ENCODE measurements at regions not wholly inside any gene's neighbourhood (a gene's known extent, or its start where the extent isn't known, plus 50 kb on each side); places are given as distances from the start of the nearest gene placed in this dataset.
"Not testable (repeated sequence)": the region's sequence is repeated elsewhere in the genome, so short reads cannot be mapped to it uniquely, and the experiment has no call there.

DNA sequence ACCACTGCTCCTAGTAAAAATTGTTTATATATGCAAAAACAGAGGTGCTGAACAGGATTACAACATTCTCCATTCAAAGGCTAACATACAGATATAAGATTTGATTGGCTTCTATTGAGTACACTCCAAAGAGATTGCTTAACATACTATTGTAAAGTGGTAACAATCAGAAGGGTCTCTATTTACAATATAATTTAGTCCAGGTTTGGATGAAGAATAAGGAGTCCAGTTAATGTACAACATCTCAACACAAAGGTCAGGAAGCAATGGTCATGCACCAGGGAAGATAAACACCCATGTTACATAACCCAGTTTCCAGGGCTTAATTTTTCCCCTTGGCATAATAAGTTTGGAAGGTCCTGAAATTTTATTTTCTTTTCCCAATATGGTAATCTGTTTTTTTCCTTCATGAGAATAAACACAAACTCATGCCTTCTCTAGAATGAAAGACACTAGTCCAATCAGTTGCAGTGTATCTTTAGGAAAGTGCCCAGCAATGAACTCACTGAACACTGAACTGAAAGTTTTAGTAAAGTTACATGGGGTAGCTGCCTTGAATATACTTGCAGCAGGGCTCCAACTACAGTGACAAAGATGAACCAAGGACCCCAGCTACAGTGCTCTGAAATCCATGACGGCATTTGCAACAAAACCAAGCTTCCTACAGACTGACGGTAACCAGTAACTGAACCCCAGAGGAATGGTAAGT is 255.3 kb upstream of the GJE1 start:
- peak; percentile 70 for FAIRE-seq

DNA sequence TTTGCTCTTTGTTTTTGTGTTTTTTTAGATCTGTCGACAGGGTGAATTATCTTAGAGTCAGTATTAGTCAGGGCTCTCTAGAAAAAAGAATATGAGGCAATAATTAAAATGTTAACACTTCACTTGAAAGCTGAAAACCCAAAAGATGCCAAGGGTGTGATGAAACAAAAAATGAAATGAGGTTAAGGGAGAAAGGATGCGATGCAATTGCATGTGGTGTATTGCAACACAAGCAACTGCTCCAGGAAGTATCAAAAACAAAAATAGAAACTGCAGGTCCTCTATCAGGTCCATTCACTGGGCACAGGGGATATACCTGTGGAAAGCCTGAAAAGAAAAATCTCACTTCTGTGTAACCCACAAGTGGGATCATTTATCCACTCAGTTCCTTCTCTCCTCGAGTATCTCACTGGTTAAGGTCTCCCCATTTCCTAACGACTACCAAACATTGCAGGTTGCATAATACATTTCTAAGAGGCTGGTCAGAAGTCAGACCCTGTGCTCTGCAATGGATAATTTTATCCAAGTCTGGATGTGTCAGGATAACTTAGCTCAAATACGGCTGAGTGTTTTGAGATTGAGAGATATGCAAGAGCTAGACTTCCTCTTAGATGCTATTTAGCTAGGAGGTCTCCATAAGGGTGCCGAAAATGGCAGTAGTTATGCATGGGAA is 257.7 kb upstream of the GJE1 start:
- no peak for FAIRE-seq

DNA sequence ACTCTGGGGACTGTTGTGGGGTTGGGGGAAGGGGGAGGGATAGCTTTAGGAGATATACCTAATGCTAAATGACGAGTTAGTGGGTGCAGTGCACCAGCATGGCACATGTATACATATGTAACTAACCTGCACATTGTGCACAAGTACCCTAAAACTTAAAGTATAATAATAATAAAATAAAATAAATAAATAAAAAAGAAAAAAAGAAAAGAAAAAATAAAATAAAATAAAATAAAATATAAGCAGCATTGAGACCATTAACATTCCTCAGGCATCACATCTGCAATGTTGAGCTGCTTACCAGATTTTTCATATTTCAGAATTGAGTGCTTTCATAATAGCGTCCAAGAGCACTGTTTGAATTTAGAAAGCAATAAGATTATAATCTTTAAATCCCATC is 263.2 kb upstream of the GJE1 start:
- not testable (repeated sequence) for FAIRE-seq

DNA sequence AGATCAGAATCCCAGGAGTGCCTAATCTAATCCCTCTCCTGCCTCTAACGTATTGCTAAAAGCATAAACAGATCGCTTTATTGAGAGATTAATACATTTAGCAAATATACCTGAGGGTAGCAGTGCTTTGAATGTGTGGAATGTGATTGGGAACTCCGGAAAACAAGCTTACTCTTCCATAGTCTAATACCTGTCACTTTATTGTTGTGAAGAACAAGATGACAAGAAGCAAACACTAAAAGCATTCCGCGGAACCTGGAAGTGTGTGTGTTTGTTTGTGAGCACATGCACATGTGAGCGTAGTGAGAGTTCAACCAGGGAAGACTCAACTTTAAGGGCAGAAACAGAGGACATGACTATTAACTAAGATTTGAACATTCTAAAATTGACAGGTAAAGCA is 265.0 kb upstream of the GJE1 start:
- FAIRE-seq = no peak

DNA sequence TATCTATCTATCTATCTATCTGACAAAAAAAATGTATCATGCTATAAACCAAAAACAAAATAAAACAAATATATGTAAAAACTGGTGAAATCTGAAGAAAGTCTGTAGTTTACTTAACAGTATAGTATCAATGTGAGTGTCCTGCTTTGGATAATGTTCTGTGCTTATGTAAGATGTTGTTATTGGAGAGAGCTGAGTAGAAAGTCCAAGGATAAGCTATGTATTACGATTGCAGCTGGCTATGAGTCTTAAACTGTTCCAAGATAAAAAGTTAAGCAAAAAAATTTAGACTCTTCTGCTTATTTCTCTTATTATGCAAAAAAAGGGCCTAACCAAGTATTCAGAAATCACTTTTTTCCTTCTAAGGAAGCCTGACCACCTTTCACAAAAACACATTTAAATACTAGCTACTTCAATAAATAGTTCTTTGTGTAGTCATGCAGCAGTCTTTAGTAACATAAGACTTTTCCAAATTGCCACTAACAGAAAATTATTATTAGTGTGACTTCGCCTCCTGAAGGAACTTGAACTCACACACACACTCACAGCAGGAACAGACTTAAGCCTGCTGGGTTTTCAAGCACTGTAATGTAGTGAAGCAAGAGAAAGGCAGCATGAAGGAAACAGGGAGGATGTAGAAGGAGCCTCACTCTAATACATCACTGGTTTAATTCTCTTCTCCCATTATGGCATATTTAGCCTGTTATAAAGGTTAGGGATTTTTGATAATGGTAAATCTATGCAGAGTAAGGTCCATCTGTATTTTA is 265.8 kb upstream of the GJE1 start:
- FAIRE-seq = no peak

DNA sequence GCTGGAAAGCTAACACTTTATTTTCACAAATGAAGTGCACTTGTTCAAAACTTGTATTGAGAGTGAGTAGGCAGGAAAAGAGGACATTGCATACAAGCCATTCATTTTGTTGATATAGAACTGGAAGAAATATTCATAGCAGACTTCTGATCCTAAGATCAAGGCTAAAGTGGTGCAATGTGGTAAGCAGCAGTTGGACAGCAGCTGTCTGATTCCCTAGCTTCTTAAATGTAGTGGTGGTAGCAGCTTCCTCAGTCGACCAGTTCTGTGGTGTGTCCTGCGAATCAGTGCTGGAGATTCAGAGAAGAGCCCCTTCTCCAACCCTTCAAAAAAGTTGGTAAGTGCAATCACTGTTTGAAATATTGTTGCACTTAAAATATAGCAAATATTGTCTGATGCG is 281.7 kb upstream of the GJE1 start:
- FAIRE-seq = no peak

DNA sequence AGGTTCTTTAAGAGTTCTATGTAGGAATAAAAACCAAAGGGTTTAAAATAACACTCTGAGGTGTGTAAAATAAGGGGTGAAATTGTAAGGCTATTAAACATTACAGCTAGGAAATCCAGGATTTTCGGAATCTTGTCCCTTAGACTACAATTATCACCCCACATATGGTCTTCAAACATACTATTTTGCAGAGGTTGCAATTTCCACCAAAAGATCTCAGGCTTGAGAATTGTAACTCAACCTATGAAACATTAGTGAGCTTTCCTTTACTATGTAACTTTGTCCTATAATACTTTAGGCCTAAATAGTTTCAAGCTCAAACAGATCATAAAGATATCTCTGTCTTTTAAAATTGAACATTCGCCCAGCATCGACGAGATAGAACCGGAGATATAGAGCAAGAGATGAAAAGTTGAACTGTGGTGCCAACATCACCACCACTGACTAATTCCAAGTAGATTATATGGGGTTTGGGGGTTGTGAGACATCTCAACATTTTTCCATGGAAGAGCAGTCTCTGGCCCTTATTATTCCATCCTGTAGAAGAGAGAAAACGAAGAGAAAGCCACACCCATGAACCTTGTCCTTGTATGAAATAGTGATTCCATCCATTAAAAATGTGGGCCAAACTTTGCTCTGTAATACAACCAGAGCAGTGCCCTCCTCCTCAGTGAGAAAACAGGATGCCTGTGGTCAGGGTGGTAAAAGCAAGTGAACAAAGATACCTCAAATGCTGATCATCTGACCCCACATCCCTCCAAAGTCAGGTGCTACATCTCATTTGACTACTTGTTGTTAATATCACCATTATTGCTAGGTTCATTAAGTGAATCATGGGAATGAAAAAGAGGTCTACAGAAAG is 284.5 kb upstream of the GJE1 start:
- FAIRE-seq = no peak

DNA sequence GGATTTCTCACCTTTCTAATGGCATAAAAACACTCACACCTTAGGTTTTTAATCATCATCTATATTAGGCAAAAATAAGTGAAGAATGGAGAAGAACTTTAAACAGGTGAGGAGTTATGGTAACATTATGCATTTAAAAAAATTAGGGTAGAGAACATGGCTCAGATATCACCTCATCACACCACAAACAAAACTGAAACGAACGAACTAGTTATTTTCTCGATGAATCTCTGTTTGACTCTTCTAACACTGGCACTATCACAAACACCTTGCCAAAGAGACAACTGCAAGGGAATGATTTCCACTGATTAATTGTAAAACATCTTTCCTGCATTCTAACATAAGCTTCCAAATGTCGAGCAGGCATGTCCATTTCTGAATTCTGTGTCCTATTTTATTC is 286.1 kb upstream of the GJE1 start:
- no peak for FAIRE-seq

DNA sequence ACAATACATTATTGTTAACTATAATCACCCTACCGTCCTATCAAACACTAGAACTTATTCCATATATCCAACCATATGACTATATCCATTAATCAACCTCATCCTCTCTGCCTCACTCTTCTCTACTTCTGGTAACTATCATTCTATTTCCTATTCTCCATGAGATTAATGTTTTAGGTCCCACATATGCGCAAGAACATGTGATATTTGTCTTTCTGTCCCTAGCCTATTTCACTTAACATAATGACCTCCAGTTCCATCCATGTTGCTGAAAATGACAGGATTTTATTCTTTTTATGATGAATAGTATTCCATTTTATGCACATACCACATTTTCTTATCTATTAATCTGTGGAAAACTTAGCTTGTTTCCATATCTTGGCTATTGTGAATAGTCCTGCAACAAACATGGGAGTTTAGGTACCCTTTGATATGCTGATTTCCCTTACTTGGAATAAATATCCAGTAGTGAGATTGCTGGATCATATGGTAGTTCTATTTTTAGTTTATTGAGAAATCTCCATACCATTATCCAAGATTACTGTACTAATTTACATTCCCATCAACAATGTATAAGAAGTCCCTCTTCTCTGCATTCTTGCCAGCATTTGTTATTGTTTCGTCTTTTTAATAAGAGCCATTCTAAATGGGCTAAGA is 289.4 kb upstream of the GJE1 start:
- FAIRE-seq = no peak

DNA sequence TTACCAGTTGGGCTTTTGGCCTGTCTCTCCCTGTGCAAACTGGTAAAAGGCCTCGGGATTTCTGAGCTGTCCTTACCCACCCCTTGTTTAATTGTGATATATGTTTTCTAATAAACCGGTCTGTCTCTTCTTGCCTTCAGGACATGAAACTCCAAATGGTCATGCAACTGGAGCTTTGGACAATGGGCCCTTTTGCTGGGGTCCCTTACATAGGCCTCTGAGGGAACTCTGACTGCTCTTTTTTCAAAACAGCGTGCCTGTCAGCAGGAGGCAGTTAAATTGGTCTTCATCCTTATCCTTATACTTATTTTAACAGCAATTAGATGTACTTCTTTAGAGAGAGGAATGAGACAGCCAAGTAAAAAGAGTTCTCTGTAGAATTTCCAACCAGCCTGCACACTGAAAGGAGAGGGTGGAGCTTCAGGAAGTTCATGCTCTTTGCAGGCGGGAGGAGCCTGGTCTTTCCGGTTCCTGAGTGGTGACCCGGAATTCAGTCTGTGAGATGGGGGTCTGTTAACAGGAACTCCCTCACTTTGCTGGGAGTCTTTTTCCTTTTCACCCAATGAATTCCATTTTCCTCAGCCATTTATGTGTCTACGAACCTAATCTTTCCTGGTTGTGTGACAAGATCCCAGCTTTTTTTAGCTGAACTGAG is 299.6 kb upstream of the GJE1 start:
- FAIRE-seq = no peak

DNA sequence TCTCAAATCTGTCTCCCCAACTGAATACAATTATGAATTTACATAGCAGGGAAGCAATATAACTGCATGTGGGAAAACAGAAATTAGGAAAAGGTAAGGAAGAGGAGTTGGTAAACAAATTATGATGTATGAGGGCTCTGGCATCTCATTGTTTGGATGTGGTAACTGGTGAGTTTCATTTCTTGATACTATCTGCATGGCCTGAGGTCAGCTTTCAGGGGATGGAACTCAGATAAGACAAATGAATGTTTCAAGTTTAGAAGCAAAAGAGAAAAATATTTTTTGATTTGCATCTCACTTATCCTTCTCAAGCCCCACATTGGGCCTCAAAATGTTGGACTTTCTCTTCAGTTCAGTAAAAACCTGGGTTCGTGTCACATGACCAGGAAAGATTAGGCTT is 302.2 kb upstream of the GJE1 start:
- FAIRE-seq = no peak

DNA sequence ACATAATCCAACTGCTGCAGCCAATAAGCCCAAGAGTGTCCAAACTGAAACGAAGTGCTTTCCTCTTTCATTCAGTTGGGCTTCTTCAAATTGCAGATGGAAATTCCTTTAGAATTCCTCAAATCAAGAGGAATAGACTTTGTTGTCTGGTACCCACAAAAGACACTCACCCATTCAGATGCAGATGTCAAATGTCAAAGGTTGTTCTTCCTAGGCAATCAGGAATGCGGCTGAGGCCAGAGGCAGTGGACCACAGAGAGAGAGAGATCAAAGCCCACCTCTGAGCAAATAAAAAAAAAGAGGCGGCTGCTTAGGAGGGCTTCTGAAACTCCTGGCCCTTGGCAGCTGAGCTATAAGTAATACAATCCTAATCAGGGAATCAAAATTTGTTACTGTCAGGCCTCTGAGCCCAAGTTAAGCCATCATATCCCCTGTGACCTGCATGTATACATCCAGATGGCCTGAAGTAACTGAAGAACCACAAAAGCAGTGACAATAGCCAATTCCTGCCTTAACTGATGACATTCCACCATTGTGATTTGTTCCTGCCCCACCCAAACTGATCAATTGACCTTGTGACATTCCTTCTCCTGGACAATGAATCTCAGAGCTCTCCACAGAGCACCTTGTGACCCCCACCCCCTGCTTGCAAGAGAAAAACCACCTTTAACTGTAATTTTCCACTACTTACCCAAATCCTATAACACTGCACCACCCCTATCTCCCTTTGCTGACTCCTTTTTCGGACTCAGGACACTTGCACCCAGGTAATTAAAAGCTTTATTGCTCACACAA is 303.0 kb upstream of the GJE1 start:
- no peak for FAIRE-seq

DNA sequence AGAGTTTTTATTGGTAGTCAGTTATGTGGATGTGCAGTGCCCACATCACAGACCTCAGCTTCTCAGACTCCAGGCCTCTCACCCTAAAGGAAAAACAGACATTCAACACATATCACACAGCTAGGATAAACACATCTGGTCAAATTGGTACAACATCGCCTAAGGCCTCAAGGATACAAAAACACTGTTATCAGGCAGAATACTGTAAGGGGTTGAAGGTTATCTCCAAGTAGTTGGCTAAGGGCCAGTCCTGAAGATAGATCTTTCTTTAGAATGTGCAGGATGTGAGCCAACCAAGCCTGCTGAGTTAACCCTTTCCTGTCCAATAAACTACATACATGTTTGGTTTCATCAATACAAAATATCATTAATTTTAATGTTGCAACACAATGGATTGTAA is 308.4 kb upstream of the GJE1 start:
- no peak for FAIRE-seq

DNA sequence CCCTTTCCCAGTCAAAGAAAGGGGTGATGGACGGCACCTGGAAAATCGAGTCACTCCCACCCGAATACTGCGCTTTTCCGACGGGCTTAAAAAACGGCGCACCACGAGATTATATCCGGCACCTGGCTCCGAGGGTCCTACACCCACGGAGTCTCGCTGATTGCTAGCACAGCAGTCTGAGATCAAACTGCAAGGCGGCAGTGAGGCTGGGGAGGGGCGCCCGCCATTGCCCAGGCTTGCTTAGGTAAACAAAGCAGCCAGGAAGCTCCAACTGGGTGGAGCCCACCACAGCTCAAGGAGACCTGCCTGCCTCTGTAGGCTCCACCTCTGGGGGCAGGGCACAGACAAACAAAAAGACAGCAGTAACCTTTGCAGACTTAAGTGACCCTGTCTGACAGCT is 317.7 kb upstream of the GJE1 start:
- not testable (repeated sequence) for FAIRE-seq

DNA sequence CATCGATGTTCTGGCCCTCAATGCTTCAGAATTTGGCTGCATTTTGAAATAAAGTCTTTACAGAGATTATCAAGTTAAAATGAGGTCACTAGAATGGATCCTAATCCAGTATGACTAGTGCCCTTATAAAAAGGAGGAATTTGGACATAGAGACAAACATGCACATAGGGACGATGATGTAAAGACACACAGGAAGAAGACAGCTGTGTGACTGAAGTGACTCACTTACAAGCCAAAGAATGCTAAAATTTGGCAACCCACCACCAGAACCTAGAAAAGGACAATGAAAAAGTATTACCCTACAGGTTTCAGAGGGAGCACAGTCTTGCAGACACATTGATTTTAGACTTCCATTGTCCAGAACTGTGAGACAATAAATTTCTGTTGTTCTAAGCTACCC is 322.8 kb upstream of the GJE1 start:
- FAIRE-seq = no peak

DNA sequence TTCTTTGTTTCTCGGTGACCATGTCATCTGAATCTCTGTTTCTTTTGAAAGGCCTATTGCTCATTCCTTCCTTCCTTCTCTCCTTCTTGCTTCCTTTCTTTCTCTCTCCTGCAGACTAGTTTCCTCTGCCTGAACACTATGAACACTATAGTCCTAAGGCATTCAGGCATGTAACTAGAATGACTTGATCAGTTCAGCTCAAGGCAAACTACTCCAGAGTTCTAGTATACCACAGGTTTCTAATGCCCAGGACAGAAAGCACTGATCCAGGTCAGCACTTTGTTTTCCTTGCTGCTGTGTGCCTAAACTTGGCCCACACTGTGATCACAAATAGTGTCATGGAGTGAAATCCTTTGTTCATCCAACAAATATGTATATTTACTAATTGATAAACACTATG is 324.1 kb upstream of the GJE1 start:
- no peak for FAIRE-seq

DNA sequence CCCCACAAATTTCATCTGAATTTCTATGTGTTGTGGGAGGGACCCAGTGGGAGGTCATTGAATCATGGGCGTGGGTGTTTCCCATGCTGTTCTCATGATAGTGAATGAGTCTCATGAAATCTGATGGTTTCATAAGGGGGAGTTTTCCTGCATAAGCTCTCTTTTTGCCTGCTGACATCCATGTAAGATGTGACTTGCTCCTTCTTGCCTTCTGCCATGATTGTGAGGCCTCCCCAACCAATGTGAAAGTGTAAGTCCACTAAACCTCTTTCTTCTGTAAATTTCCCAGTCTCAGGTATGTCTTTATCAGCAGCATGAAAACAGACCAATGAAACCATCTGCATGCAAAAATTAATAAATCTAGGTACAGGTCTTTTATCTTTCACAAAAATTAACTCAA is 331.8 kb upstream of the GJE1 start:
- not testable (repeated sequence) for FAIRE-seq

DNA sequence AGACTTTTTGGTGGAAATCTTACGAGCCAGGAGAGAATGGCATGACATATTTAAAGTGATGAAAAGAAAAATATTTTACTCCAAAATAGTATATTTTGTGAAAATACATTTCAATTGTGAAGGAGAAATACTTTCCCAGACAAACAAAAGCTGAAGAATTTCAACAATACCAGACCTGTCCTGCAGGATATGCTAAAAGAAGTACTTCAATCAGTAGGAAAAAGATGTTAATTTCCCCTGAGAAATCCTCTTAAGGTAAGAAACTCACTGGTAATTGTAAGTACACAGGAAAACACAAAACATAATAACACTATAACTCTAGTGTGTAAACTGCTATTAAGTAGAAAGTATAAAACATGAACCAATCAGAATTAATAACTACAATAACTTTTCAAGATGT is 341.8 kb upstream of the GJE1 start:
- FAIRE-seq = no peak

DNA sequence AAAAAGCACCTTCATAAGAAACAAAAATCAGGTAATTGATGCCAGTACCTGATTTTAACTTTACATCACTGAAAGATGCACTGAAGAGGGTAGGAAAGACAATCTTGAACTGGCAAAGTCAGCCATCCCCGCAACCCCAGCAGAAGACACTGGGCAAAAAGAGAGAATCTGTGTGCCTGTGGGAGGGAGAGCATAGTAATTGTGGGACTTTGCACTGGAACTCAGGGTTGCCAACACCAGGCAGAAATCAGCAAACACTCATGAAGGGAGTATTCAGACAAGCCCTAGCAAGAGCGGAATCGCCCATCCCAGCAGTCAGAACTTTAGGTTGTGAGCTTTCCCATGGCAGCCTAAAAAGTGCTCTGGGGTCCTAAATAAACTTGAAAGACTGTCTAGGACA is 344.6 kb upstream of the GJE1 start:
- no peak for FAIRE-seq

DNA sequence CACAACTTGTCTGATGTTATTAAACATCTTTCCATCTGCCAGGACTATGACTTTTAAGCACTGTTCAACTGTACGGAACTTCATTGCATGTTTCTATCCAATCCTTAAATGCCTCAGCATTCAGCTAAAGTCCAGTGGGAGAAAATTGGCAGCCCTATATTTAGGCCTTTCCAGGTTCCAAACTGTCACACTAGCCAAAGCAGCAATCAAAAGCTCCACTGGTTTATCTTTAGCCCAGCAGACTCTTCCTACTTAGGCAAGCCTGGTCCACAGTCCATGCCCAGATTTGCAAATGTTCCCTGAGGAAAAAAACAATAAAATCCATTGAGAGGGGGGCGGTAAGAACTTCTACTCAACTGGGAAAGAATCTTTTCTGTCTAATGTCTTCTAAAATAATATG is 349.1 kb upstream of the GJE1 start:
- FAIRE-seq = no peak

DNA sequence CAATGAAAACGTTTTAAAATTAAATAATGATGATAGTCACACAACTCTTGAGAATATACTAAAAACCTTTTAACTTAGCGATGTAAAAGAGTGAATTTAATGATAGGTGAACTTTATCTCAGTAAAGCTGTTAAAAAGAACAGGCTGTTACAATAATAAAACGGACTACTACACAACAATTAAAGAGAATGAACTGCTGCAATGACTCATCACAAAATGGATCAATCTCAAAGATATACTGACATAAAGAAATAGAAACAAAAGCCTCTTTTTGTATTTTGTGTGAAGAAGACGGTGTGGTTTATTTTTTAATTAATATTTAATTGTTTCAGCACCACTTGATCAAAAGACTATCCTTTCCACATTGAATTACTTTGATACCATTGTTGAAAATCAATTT is 352.4 kb upstream of the GJE1 start:
- no peak for FAIRE-seq
